ENCODE measurements at regions not wholly inside any gene's neighbourhood (a gene's known extent, or its start where the extent isn't known, plus 50 kb on each side); places are given as distances from the start of the nearest gene placed in this dataset.

DNA sequence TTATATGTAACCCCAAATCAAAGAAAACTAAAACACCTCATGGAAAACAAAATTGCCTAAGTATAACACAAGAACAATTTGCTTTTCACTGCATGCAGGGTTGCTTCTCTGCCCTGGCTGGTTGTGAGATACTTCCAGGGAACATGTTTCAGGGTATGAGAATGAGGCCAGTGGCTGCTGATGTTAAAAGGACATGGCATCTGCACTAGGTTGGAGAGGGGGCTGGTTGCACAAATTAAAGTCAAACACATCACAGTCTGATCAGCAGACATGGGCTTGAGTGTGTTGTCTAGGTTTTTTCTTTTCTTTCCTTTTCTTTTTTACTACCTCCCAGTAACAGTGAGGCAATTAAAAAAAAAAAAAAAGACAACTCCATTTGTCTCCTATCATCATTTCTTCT lies 374.9 kb downstream of the MCTP2 start:
- DNase-seq (ENCODE audit: low read depth), result no peak

DNA sequence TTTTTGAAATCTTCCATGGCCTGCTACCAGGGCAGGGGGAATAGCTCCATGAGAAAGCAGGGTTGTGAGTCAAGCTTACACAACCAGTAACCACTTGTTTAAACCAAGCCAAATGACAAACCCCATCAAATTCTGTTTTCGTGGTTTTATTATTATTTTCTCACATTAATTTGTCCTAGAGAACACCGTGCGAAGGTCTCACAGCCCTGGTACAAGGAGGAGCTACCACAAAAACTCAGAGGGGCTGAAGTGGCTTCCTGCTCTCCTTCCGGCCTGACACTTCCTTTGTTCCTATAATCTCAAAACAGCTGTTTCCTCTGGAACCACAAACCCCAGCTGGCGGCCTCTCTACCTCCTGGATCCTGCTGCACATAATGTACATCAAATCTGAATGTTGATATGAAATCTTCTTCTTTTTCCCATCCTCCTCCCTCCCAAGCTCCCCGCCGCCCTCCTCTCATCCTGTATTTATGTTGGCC lies 375.9 kb downstream of the MCTP2 start:
- DNase-seq (ENCODE audit: low read depth), result no peak

DNA sequence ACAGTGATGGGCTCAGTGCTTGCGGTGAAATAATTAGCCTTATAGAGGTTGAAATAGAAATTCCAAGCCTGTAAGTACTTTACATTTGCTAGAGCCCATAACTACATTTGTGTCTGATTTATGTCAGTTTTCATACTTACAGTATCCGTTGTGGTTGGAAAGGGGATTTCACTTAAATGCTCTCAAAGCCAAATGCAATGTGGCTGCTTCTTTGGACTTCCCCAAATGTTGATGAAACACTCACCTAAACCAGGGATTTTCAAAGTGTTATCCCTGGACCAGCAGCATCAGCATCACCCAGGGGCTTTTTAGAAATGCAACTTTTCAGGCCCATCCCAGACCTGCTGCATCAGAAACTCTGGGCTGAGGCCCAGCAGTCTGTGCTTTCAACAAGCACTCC lies 378.7 kb downstream of the MCTP2 start:
- no peak for DNase-seq (ENCODE audit: low read depth)

DNA sequence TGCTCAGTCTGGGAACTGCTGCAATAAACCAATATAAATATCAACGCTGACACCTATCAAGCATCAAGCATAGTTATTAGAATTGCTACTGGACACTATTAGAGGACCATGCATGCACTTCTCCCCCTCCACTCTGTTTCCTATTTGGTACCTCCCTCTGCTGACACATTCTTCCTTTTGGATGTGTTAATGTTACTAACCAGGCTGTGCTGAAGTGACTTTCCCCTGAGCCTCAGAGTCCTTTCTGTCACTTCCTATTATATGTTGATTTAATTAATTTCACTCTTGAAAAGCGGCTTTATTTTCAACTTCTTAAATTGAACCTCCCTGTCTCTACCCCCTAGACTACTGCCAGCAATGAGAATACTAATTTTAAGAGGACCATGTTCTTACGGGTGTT lies 379.1 kb downstream of the MCTP2 start:
- no peak for DNase-seq (ENCODE audit: low read depth)

DNA sequence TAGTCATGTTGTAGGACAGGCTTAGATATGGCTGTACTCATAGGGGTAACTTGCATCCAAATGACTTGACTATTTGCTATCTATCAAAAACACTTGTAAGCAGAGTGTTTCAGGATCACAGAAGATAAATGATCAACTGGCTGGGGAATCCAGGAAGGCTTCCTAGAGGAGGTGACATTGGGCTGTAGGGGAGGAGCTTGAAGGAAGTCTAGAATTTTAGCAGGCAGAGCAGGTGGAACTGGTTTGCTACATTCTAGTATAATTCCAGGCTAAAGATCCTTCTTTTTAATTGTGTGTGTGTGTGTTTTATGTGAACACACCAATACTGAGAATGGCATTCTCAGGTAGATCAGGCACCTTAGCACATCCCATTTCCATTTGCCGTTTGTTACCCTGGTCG lies 380.3 kb downstream of the MCTP2 start:
- DNase-seq (ENCODE audit: low read depth), result no peak

DNA sequence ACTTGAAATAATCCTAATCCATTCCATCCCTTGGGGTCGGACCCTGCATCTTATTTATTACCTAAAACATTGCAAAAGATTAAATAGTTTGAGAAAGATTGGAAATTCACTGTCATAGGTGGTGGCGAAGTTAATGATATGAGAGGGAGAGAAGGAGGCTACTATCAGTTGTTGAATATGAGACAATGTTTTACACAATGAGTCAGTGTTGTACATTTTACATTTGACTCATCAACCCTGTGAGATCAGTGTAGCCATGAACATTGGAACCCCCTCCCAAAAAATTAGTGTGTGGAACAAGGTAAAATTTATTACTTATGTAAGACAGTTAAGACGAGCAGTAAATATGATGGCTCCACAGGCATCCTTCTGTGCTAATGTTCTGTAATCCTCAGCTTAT lies 384.3 kb downstream of the MCTP2 start:
- no peak for DNase-seq (ENCODE audit: low read depth)

DNA sequence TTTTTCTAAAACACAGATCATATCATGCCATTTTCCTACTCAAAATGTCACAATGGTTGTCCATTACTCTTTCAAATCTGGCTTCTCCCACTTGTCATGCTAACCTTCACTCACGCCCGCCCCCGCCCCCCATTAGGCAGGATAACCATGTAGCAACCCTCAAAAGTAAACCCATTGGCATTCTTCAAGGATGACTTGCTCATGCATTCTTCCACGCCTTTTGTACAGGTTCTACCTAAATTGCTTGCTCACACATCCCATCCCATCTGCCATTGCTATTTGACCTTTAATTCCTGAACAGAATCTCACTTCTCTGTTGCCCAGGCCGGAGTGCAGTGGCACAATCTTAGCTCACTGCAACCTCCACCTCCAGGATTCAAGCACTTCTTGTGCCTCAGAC lies 389.3 kb downstream of the MCTP2 start:
- DNase-seq (ENCODE audit: low read depth), result no peak

DNA sequence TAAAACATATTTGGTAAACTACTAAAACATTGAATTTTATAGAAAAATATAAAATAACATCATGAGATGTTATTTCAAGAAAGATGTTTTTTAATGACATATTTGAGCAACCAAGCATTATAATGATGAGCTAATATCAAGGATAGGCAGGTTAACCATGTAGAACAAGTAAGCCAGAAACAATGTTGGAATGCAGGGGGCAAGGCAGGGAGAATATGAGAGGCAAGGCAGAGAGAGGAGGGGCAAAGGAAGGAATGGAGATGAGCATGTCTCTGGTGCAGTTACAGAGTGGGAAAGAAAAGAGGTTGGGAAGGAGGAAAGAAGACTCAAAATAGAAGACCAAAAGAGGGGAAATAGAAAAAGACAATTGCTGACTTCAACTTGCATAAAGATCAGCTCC lies 390.4 kb downstream of the MCTP2 start:
- DNase-seq (ENCODE audit: low read depth), result no peak

DNA sequence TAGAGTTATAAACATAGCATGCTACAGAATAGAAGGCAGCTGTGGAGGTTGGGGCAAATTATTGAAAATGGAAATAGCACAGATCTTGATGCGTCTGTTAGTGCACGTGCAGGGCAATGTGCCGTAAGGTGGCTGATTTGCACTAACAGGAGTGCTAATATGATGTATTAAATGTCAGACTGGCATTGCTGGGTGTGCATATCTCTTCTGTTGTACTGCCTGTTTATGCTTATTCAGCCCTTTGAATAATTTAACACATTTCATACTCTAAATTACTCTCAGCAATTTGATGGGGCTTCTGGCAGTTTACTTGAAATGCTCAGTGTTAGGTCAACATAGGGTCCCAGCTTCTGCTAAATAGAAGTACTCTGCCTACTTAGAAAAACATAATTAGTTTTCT lies 395.6 kb downstream of the MCTP2 start:
- DNase-seq (ENCODE audit: low read depth), result no peak

DNA sequence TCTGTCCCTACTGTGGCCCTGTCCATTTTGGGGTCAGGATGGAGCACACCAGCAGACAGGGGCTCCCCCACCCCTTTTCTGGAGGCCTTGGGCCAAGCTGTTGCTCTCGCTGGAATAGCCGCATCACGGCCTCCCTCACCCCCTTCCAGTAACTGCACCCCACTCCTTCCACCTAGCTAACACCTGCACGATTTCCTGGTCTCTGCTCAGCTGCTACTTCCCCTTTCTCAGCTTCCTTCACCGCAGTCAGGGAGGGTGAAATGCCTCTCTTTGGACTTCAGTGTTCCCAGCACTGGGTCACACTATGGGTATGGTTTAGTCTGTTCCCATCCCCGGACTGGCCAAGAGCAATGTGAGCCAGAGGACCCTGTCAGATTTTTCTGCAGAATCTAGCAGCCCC lies 400.2 kb downstream of the MCTP2 start:
- no peak for DNase-seq (ENCODE audit: low read depth)

DNA sequence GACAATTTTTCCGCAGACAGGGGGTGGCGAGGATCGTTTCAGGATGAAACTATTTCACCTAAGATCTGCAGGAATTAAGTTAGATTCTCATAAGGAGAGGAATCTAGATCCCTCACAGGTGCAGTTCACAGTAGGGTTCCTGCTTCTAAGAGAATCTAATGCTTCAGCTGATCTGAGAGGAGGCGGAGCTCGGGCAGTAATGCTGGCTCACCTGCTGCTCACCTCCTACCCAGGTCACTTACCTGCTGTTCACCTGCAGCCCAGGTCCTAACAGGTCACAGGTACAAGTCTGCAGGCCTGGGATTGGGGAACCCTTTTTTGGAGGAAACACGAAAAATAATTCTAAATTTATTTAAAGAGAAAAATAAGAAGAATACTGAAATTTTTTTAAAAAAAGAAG lies 406.8 kb downstream of the MCTP2 start:
- DNase-seq (ENCODE audit: low read depth), result no peak

DNA sequence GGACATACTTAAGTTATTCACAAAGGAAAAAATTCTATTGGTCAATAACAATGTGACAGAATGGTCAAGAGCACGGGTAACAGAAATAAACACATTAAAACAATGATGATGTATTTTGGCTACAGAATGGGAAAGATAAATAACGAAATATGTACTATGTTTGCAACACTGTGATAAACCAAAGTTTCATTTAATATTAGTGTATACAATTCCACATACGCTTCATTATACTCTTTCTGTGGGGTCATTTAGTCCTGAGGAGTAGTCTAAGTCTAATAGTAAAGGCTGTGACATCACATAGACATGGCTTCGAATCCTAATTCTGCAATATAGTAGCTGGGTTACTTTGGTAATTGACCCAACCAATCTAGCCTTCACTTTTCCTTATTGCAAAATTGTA lies 408.3 kb downstream of the MCTP2 start:
- DNase-seq (ENCODE audit: low read depth), result no peak

DNA sequence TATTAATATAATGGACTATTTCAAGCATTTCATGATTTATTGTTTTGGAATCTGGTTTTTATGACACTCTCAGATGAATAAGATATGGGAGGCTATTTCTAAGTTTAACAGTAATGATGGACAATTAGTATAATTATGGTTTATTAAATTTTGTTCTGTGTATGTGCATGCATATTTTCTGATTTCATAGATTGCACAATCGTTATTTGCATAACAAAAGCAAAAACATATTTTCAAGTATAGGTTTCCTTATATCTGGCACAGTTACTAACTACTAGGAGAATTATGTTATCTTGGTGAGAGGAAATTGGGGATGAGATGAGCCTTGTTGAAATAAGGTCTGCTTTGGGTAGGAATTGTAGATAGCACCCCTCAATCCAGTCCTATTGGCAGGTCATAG lies 413.1 kb downstream of the MCTP2 start:
- DNase-seq (ENCODE audit: low read depth), result no peak

DNA sequence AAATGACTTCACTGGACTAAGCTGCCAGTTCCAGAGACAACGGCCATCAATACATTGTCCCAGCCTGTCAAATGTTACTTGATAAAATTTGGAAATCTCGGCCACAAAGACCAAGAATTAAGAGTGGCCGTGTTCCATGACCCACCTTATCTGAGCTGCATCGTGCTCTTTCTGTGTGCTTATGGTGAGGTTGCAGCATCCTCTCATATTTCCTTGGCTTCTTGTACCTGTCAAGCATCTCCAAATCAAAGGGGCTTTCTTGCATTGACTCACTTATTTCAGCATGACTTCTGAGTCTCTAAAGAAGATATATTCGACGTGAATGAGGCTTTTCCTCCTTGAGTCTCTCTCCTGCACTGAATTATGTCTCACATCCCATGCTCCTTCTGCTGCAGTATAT lies 421.7 kb downstream of the MCTP2 start:
- DNase-seq (ENCODE audit: low read depth), result no peak

DNA sequence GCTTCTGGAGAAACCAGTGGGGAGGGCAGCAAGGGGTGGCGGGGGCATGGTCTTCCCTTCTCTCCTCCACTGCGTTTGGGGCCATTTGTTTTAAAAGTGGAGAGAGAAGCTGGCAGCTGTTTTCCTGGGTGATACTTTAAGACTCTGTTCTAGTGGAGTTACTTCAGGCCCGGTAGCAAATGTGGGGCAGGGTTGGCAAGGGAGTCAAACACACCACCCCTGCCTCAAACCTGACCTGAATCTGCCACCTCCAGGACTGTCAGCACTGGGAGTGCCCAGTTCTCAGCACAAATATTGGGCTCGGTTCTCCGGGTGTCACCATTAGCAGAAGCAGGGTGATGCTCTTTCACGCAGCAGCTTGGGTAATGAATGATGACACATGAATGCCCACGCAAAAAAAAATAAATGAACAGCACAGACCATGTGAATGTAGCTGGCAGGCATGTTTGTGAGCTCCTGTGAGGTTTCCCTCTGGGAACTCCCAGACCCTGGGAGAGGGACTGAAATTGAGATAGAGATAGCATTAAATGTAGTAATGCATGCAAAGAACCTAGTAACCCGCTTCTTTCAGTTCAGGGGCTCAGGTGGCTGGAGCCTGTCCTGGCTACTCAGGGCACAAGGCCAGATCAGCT lies 424.0 kb downstream of the MCTP2 start:
- no peak for DNase-seq (ENCODE audit: low read depth)

DNA sequence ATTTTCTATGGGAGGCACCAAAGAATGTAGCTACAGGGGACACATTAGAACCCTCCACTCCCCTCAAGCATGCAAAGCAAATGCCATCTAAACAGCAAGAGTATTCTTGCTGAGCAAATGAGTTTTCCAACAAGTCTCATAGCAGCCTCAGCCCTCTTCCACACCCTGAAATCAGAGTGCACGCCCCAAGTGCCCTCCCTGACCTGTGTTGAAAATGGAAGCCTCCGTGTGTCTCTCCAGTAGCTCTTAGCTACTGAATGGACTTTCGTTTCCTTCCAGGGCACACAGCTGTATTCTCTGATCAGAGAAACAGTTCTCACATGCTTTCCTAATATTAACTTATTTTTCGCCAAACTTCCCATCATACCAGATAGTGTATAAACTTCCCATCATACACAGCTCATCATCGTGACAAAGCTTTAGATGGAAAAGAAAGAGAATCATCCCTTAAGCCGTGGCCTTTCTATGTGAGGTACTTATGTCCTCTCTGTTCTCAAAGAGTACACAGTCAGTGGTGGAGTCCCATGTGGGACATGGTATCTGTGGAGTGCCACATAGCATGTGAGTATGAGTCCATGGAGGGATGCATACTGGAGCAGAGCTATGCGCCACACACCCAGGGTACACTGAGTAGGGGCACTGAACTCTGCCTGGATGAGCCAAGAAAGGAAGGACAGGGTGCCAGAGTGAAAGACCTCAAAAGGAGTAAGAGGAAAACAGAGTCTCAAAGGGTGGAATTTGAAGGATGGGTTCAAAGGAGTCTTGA lies 434.5 kb downstream of the MCTP2 start:
- no peak for DNase-seq (ENCODE audit: low read depth)

DNA sequence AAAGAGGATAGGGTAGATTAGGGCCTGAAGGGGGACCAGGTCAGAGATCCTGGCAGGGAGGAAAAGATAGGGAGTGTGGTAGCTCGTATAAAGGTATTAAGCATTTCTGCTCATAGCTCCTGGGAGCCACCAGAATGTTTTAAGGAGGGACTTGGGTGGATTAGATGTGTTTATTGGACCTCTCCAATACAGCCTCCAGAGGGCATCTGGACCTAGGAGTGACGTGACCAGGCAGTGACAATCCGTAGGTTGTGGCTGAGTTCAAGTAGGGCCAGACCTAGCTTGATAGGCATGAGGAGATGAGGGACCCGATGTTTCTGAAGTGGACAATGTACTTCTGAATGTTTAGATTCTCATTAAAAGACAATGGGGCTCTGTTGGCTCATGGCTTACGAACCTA lies 435.2 kb downstream of the MCTP2 start:
- DNase-seq (ENCODE audit: low read depth), result no peak

DNA sequence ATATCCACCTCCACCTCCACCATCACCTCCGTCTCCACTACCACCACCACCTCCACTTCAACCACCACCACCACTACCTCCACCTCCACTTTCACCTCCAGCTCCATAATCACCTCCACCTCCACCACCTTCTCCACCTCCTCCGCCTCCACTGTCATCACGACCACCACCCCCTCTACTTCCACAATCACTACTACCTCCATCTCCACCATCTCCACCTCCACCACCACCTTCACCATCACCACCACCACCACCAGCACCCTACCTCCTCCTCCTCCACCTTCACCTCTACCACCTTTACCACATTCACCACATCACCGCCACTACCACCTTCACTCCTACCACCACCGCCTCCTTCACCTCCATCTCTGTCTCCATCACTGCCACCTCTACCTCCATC lies 435.7 kb downstream of the MCTP2 start:
- no peak for DNase-seq (ENCODE audit: low read depth)

DNA sequence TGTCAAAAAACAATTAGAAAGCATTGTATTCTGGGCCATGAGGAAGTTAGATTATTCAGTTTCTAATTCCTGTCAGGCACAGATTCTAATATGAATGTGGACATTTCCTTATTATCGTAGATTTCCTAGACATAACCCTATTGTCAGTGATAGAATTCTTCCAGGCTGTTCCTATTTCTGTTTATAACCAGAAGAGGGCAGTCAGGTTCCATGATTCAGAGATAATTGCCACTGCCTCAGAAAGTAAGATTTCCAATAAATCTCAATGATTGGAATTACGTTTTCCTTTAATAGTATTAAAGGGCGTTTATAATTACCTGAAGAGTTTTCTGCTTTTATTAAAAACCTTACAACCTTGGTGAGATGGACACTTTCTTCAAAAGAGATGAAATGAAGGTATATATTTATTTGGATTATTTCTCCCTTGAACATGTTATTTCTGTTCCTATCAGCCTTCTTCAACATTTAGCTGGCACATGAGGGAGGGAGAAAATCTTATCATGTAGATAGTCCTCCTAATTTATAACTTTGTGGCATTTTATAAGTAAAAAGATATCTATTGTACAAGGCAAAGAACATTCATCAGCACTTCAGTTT lies 439.2 kb downstream of the MCTP2 start:
- DNase-seq (ENCODE audit: low read depth), result no peak

DNA sequence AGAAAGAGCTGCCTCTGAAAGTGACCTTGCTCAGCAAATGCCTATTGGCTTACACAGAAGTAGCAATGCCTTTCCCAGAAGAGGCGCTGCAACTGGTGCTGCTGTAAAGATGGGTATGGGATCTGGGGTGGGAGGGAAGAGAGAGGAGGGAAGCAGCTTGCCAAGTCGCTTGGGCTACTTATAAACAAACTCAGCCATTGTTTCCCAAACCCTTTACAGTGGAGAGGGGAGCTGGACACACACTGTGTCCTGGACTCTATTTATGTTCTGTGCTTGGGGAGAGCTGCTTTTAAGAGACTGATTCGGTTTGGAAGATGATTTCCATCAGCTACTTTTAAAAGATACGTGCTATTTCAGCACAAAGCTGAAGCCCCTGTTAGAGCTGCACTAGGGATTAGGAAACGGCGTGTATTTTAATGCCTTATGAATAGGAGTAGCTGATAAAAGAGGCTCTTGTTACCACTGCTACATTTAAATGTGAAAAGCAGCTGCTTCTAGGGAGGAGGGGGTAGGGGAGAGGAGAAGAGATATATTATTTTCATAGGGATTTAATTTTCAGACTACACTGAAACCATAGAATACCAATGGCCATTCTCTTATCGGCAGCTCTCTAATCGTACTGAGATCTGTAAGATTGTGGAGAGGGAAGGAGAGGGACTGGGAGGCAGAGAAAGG lies 440.6 kb downstream of the MCTP2 start:
- no peak for DNase-seq (ENCODE audit: low read depth)

DNA sequence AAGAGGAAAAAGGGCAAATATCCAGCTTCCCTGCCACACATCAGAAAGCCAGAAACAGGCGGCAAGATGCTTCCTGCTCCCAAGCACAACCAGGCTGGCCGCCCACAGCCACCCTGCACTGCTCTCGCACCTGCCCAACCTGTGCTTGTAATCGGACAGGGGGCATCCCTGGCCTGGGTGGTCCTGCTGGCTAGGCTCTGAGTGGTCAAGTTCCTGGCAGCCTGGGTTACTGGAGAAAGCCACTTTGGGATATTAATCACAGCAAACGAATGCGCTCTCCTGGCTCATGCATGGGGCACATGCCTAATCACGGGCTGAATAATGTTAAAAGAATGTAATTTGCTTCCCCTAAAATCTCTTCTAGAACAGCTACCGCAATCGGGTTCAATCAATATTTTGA lies 442.4 kb downstream of the MCTP2 start:
- DNase-seq (ENCODE audit: low read depth), result no peak

DNA sequence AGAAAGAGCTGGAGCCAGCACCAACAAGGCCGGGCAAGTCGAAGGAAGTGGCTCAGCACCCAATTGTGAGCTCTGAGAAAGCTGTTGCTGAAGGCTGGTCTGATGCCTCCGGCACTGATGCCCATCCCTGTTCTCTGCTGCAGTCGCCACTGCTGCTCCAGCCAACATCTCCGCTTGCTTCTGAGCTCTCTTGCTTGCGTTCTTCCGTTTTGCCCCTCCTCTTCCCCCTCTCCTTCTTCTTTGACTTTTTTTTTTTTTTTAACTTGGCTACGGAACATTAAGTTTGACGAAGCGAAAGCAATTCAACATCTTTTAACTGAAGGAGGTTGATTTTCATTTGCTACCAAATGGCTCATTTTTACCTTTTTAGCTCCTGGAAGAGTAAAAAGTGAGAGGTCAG lies 442.9 kb downstream of the MCTP2 start:
- no peak for DNase-seq (ENCODE audit: low read depth)

DNA sequence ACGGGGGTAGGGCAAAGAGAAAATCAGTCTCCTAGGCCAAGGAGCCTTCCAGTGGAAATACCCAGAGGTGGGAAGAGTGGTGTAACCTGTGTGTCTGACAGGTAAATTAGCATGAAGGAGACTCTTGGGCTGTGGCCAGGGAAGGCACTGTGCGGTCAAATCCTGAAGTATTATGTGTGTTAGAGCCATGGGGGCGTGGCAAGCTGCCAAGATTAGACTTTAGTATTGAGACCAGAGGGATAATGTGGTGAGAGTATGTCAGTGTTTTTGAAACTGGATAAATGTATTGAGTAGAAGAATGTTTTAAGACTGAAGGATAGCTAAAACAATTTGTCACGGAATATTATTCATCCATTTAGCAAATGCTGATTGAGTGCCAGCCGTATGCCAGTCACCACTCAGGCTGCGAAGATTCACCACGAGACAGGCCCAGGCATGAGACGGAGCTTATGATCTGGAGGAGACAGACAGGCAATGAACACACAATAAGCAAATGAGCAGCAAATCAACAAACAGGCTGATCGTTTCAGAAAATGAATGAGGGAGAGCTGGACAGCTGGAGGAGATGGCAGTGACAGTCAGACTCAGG lies 445.9 kb downstream of the MCTP2 start:
- no peak for DNase-seq (ENCODE audit: low read depth)

Data from activated T-cell treated with anti-CD3 and anti-CD28 coated beads for 48 hours (primary cell).